CD4-positive, alpha-beta memory T cell (primary cell): ENCODE measurements at regions not wholly inside any gene's neighbourhood (a gene's known extent, or its start where the extent isn't known, plus 50 kb on each side); places are given as distances from the start of the nearest gene placed in this dataset.

Experiments
- CTCF ChIA-PET: fragments of 350-600 bp; sonication (Branson Sonifier 250); formaldehyde crosslinking; loops from one replicate; lab custom pipeline; 2021; ENCODE audit warnings: inconsistent platforms; ENCODE audit not compliant: partially characterized antibody; lab: Charles Lee
- POLR2A ChIA-PET: fragments of 350-600 bp; sonication (Branson Sonifier 250); formaldehyde crosslinking; loops from one replicate; lab custom pipeline; 2021; ENCODE audit not compliant: partially characterized antibody; lab: Charles Lee
- DNase-seq, 5 donors: peaks; one replicate each; pipeline versions ENCODE4 v3.0.0 to v3.0.0-alpha.2; 2020 to 2022; ENCODE audit warnings: mixed read lengths in 1 of 5
- H3K27ac ChIP-seq: one replicate; pipeline ENCODE4 v1.7.0; 2013; ENCODE audit warnings: low read depth, low read length
- H3K27me3 ChIP-seq: 2 replicates; pipeline ENCODE4 v1.7.0; 2013; ENCODE audit warnings: mild to moderate bottlenecking, low read length, moderate library complexity; ENCODE audit not compliant: insufficient read depth
- H3K36me3 ChIP-seq: 2 replicates; pipeline ENCODE4 v1.7.0; 2013; ENCODE audit warnings: mild to moderate bottlenecking, low read length, moderate library complexity; ENCODE audit not compliant: insufficient read depth
- H3K4me1 ChIP-seq: 2 replicates; pipeline ENCODE4 v1.7.0; 2013; ENCODE audit warnings: mild to moderate bottlenecking, low read length, moderate library complexity; ENCODE audit not compliant: insufficient read depth
- H3K4me3 ChIP-seq, 2 donors: one replicate each; pipeline ENCODE4 v1.7.0; 2013; ENCODE audit warnings: low read length in 2 of 2, mild to moderate bottlenecking in 1 of 2
- H3K9me3 ChIP-seq, 2 donors: one replicate each; pipeline ENCODE4 v1.7.0; 2013; ENCODE audit warnings: low read length in 2 of 2, control low read depth in 1 of 2; ENCODE audit not compliant: control insufficient read depth in 1 of 2
- H3K27ac Mint-ChIP-seq, 7 donors: one replicate each; pipeline ENCODE4 v1.8.0; 2020 to 2021; ENCODE audit warnings: mixed read lengths in 7 of 7, mild to moderate bottlenecking in 6 of 7, inconsistent platforms in 3 of 7, moderate library complexity in 3 of 7
- H3K27me3 Mint-ChIP-seq, 2 donors: one replicate each; pipeline ENCODE4 v1.8.0; 2020 to 2021; ENCODE audit warnings: mixed read lengths in 2 of 2
- H3K36me3 Mint-ChIP-seq, 2 donors: one replicate each; pipeline ENCODE4 v1.8.0; 2020 to 2021; ENCODE audit warnings: mixed read lengths in 2 of 2, inconsistent platforms in 1 of 2, mild to moderate bottlenecking in 1 of 2
- H3K4me1 Mint-ChIP-seq, 4 donors: one replicate each; pipeline ENCODE4 v1.8.0; 2020 to 2021; ENCODE audit warnings: mixed read lengths in 4 of 4, mild to moderate bottlenecking in 1 of 4
- H3K4me3 Mint-ChIP-seq, 8 donors: one replicate each; pipeline ENCODE4 v1.8.0; 2020 to 2021; ENCODE audit warnings: mixed read lengths in 8 of 8, mild to moderate bottlenecking in 7 of 8, moderate library complexity in 6 of 8, inconsistent platforms in 3 of 8
- H3K9me3 Mint-ChIP-seq, 8 donors: one replicate each; pipeline ENCODE4 v1.8.0; 2020 to 2021; ENCODE audit warnings: mixed read lengths in 8 of 8, mild to moderate bottlenecking in 5 of 8, inconsistent platforms in 3 of 8, moderate library complexity in 1 of 8
- intact Hi-C: fragments of 100-400 bp; cut with micrococcal nuclease; formaldehyde crosslinking; loops from one replicate; pipeline ENCODE4 v1.15.1; 2023

DNA sequence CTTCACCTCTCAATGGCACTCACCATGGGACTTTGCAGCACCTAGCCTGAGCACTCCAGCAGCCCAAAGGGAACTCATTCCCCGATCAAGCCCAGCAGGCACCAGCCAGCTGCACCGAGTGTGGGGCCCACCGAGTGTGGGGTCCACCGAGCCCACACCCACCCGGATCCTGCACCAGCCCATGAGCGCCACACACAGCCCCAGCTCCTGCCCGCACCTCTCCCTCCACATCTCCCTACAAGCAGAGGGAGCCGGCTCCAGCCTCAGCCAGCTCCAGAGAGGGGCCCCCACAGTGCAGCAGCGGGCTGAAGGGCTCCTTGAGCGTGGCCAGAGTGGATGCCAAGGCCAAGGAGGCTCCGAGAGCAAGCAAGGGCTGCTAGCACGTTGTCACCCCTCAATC is 1182.4 kb downstream of the HACE1 start:
- Histone ChIP-seq H3K4me3 (no peak overlapping the region), H3K4me1 (no peaks in the 10 kb centered on the region), H3K9me3 (no peaks in the 10 kb centered on the region), H3K36me3 (no peaks in the 10 kb centered on the region), H3K27ac (no peak overlapping the region), H3K27me3 (no peaks in the 10 kb centered on the region)
- Mint-ChIP-seq H3K4me1 (peaks cover 0 to 5% (median 4%) of the 10 kb centered on the region in 4 donors), H3K9me3 (peaks cover 0 to 4% (median 0%) of the 10 kb centered on the region in 8 donors), H3K4me3 (no peak overlapping the region), H3K27me3 (no peaks in the 10 kb centered on the region), H3K27ac (no peak overlapping the region), H3K36me3 (no peaks in the 10 kb centered on the region)
- intact Hi-C loops = no loop called here
- CTCF ChIA-PET = no interaction called here
- no peak for DNase-seq
- POLR2A ChIA-PET = no interaction called here

DNA sequence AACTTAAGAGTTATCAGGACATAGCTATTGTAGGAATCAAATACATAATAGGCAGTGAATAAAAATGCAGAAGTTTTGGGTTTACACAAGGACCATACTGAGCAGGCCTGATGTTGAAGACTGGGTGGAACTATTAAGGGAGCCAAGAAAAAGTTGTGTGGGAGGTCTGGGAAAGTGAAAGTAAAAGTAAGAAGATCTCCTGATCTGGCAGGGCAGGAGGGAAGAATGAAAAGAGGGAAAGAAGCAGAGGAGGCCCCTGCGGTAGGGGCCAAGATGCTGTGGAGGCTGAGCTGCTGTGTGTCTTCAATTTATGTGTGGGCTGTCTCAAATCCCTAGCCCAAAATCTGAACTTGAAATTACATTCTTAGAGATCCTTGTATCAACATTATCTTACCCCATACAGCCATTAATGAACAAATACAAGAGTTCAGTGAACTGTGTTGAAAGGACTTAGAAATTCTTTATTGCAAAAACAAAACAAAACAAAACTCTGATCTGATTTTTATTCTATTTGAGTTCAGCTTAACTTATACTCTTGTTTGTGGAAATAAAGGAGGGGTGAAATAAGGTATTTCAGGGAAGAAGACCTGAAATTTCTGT is 1183.8 kb downstream of the HACE1 start:
- no peaks in the 10 kb centered on the region for H3K36me3 ChIP-seq
- H3K27me3 ChIP-seq = no peaks in the 10 kb centered on the region
- DNase-seq = no peak
- H3K4me3 Mint-ChIP-seq = peak overlapping the region in 5 of 8 donors; percentile 0 to 53 (median 39)
- intact Hi-C loops = no loop called here
- no peak overlapping the region for H3K4me3 ChIP-seq
- peak overlapping the region in 1 of 7 donors; percentile 8 for H3K27ac Mint-ChIP-seq
- H3K4me1 ChIP-seq = no peaks in the 10 kb centered on the region
- H3K36me3 Mint-ChIP-seq = no peaks in the 10 kb centered on the region
- ChIA-PET CTCF (no interaction called here), POLR2A (no interaction called here)
- peaks cover 0 to 5% (median 4%) of the 10 kb centered on the region in 4 donors for H3K4me1 Mint-ChIP-seq
- no peak overlapping the region for H3K27ac ChIP-seq
- no peaks in the 10 kb centered on the region for H3K9me3 ChIP-seq
- H3K9me3 Mint-ChIP-seq = peaks cover 0 to 4% (median 0%) of the 10 kb centered on the region in 8 donors
- no peaks in the 10 kb centered on the region for H3K27me3 Mint-ChIP-seq

- CTCF ChIA-PET = no interaction called here
- H3K4me1 Mint-ChIP-seq = peaks cover 0 to 5% (median 4%) of the 10 kb centered on the region in 4 donors
These were observed 1184.9 kb downstream of the HACE1 start for GRCh38 chr6:103674790-103675189.

DNA sequence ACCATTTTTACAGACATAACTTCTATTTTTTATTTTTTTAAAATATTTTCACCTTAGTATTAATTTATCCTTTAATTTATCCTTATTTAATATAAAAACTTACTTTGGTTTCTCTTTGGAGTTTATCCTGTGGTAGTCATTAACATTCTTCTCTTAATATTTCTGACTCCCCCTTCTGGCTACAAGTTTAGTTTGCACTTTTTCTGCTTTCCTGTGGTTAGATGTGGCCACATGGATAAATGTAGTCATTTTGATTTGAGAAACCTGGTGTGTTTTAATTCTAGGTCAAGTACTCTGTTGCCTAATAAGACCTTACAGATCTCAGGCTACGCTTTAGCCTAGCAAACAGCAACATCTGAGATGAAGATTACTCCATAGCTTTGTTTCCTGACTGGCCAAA is 1187.5 kb downstream of the HACE1 start:
- intact Hi-C loops = no loop called here
- ChIA-PET POLR2A (no interaction called here), CTCF (no interaction called here)
- H3K27me3 Mint-ChIP-seq = no peaks in the 10 kb centered on the region
- no peaks in the 10 kb centered on the region for H3K9me3 ChIP-seq
- no peak overlapping the region for H3K27ac ChIP-seq
- H3K4me1 Mint-ChIP-seq = peaks cover 0 to 5% (median 4%) of the 10 kb centered on the region in 4 donors
- H3K9me3 Mint-ChIP-seq = peaks cover 0 to 4% (median 0%) of the 10 kb centered on the region in 8 donors
- no peaks in the 10 kb centered on the region for H3K36me3 Mint-ChIP-seq
- no peaks in the 10 kb centered on the region for H3K27me3 ChIP-seq
- no peaks in the 10 kb centered on the region for H3K36me3 ChIP-seq
- no peak overlapping the region for H3K27ac Mint-ChIP-seq
- DNase-seq = no peak
- no peaks in the 10 kb centered on the region for H3K4me1 ChIP-seq
- no peak overlapping the region for H3K4me3 Mint-ChIP-seq
- H3K4me3 ChIP-seq = no peak overlapping the region

More at GRCh38 chr6:103674790-103675189, 1184.9 kb downstream of the HACE1 start:
- H3K9me3 ChIP-seq = no peaks in the 10 kb centered on the region
- Mint-ChIP-seq H3K4me3 (no peak overlapping the region), H3K9me3 (peaks cover 0 to 4% (median 0%) of the 10 kb centered on the region in 8 donors), H3K27ac (no peak overlapping the region), H3K27me3 (no peaks in the 10 kb centered on the region), H3K36me3 (no peaks in the 10 kb centered on the region)
- POLR2A ChIA-PET = no interaction called here
- H3K4me3 ChIP-seq = no peak overlapping the region
- H3K27me3 ChIP-seq = no peaks in the 10 kb centered on the region
- intact Hi-C loops = no loop called here
- DNase-seq = no peak
- no peaks in the 10 kb centered on the region for H3K36me3 ChIP-seq
- no peaks in the 10 kb centered on the region for H3K4me1 ChIP-seq
- no peak overlapping the region for H3K27ac ChIP-seq

DNA sequence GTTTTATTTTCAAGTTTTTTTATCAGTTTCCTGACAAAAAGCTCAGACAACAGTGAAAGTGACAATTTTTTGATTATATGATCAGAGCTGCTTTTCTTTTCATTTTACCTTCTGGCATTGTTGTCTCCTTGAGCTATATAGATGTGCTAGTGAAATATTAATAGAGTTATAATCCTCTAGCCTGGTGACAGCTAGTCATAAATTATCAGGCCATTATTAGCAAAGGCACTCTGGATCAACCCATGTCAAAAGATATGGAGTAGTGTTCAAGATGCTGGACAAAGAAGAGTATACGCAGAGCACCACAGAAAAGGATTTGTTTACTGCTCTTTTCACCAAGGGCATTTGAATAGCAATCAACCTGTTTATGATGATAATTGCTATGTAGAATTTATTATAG is 1230.1 kb downstream of the HACE1 start:
- H3K27ac Mint-ChIP-seq = no peak overlapping the region
- no peaks in the 10 kb centered on the region for H3K4me1 Mint-ChIP-seq
- no peaks in the 10 kb centered on the region for H3K27me3 Mint-ChIP-seq
- peaks cover 0 to 6% (median under 1%) of the 10 kb centered on the region in 8 donors for H3K9me3 Mint-ChIP-seq
- H3K36me3 ChIP-seq = no peaks in the 10 kb centered on the region
- ChIA-PET POLR2A (no interaction called here), CTCF (no interaction called here)
- no peak for DNase-seq
- no peak overlapping the region for H3K4me3 Mint-ChIP-seq
- H3K27me3 ChIP-seq = no peaks in the 10 kb centered on the region
- H3K9me3 ChIP-seq = no peaks in the 10 kb centered on the region
- H3K4me1 ChIP-seq = no peaks in the 10 kb centered on the region
- no peaks in the 10 kb centered on the region for H3K36me3 Mint-ChIP-seq
- intact Hi-C loops = no loop called here
- H3K4me3 ChIP-seq = no peak overlapping the region
- no peak overlapping the region for H3K27ac ChIP-seq

GRCh38 chr6:103617642-103618041 is 1242.1 kb downstream of the HACE1 start:
- no peak overlapping the region for H3K27ac Mint-ChIP-seq
- Histone ChIP-seq H3K27me3 (no peaks in the 10 kb centered on the region), H3K4me1 (no peaks in the 10 kb centered on the region), H3K4me3 (no peak overlapping the region), H3K27ac (no peak overlapping the region), H3K9me3 (no peaks in the 10 kb centered on the region), H3K36me3 (no peaks in the 10 kb centered on the region)
- no peak overlapping the region for H3K4me3 Mint-ChIP-seq
- ChIA-PET CTCF (no interaction called here), POLR2A (no interaction called here)
- no peaks in the 10 kb centered on the region for H3K4me1 Mint-ChIP-seq
- H3K36me3 Mint-ChIP-seq = no peaks in the 10 kb centered on the region
- H3K27me3 Mint-ChIP-seq = no peaks in the 10 kb centered on the region
- peaks cover 0 to 11% (median 6%) of the 10 kb centered on the region in 8 donors for H3K9me3 Mint-ChIP-seq
- DNase-seq = no peak
- intact Hi-C loops = no loop called here

GRCh38 chr6:103587722-103588121 is 1272.0 kb downstream of the HACE1 start:
- H3K27me3 ChIP-seq = no peaks in the 10 kb centered on the region

More at GRCh38 chr6:103587722-103588121, 1272.0 kb downstream of the HACE1 start:
- ChIA-PET POLR2A (no interaction called here), CTCF (no interaction called here)
- Mint-ChIP-seq H3K36me3 (no peaks in the 10 kb centered on the region), H3K4me1 (no peaks in the 10 kb centered on the region), H3K4me3 (no peak overlapping the region), H3K9me3 (peaks cover 0 to 18% (median 8%) of the 10 kb centered on the region in 8 donors), H3K27me3 (no peaks in the 10 kb centered on the region), H3K27ac (no peak overlapping the region)
- DNase-seq = no peak
- no peak overlapping the region for H3K27ac ChIP-seq
- H3K36me3 ChIP-seq = no peaks in the 10 kb centered on the region
- H3K4me3 ChIP-seq = no peak overlapping the region
- intact Hi-C loops = no loop called here
- H3K9me3 ChIP-seq = no peaks in the 10 kb centered on the region
- no peaks in the 10 kb centered on the region for H3K4me1 ChIP-seq
